ENCODE measurements at regions not wholly inside any gene's neighbourhood (a gene's known extent, or its start where the extent isn't known, plus 50 kb on each side); places are given as distances from the start of the nearest gene placed in this dataset.

- Histone ChIP-seq H3K4me3 (no peak overlapping the region), H3K27me3 (ENCODE audit: control insufficient read depth in 3 of 3, insufficient read depth in 3 of 3, low read length in 2 of 3) (no peaks in the 10 kb centered on the region), H3K36me3 (ENCODE audit: control insufficient read depth in 4 of 4, insufficient read depth in 4 of 4, low read length in 4 of 4) (no peaks in the 10 kb centered on the region), H3K9me3 (ENCODE audit: control insufficient read depth in 4 of 4, insufficient read depth in 3 of 4, low read length in 3 of 4) (no peaks in the 10 kb centered on the region), H3K27ac (ENCODE audit: low read depth in 1 of 2, low read length in 1 of 2) (no peak overlapping the region), H3K9ac (ENCODE audit: insufficient read depth in 1 of 2, low read length in 2 of 2) (no peak overlapping the region), H3K4me1 (ENCODE audit: control insufficient read depth in 5 of 5, insufficient read depth in 5 of 5, low read length in 5 of 5) (no peaks in the 10 kb centered on the region)
- ATAC-seq (ENCODE audit: insufficient read depth, low FRiP score) (no peak), DNase-seq (no peak)
- no peak for TF ChIP-seq CTCF (IDR thresholded peaks at IDR 0.05; ENCODE audit: control extremely low read depth, extremely low read depth)
- 96 to 97% methylated on average over 2 of the region's 2 CpGs for WGBS, 2 donors
These were observed 65.8 kb downstream of the ETAA1 start for GRCh38 chr2:67462738-67463496.

GRCh38 chr2:67463810-67464209 lies 66.7 kb downstream of the ETAA1 start:
- Histone ChIP-seq H3K9me3 (ENCODE audit: control insufficient read depth in 4 of 4, insufficient read depth in 3 of 4, low read length in 3 of 4) (no peaks in the 10 kb centered on the region), H3K4me1 (ENCODE audit: control insufficient read depth in 5 of 5, insufficient read depth in 5 of 5, low read length in 5 of 5) (no peaks in the 10 kb centered on the region), H3K36me3 (ENCODE audit: control insufficient read depth in 4 of 4, insufficient read depth in 4 of 4, low read length in 4 of 4) (no peaks in the 10 kb centered on the region), H3K27ac (ENCODE audit: low read depth in 1 of 2, low read length in 1 of 2) (no peak overlapping the region), H3K9ac (ENCODE audit: insufficient read depth in 1 of 2, low read length in 2 of 2) (no peak overlapping the region), H3K27me3 (ENCODE audit: control insufficient read depth in 3 of 3, insufficient read depth in 3 of 3, low read length in 2 of 3) (no peaks in the 10 kb centered on the region), H3K4me3 (no peak overlapping the region)
- DNase-seq: peak in 1 of 3 donors; percentile 51
- ATAC-seq (ENCODE audit: insufficient read depth, low FRiP score): no peak
- WGBS, 2 donors: 78 to 79% methylated on average over 5 of the region's 5 CpGs
- TF ChIP-seq CTCF (IDR thresholded peaks at IDR 0.05; ENCODE audit: control extremely low read depth, extremely low read depth): no peak

- H3K4me3 ChIP-seq: no peak overlapping the region
- TF ChIP-seq CTCF (IDR thresholded peaks at IDR 0.05; ENCODE audit: control extremely low read depth, extremely low read depth): no peak
- H3K27me3 ChIP-seq (ENCODE audit: control insufficient read depth in 3 of 3, insufficient read depth in 3 of 3, low read length in 2 of 3): no peaks in the 10 kb centered on the region
- no peak for DNase-seq
- no peaks in the 10 kb centered on the region for H3K4me1 ChIP-seq (ENCODE audit: control insufficient read depth in 5 of 5, insufficient read depth in 5 of 5, low read length in 5 of 5)
- no peaks in the 10 kb centered on the region for H3K36me3 ChIP-seq (ENCODE audit: control insufficient read depth in 4 of 4, insufficient read depth in 4 of 4, low read length in 4 of 4)
- H3K9ac ChIP-seq (ENCODE audit: insufficient read depth in 1 of 2, low read length in 2 of 2): no peak overlapping the region
- H3K27ac ChIP-seq (ENCODE audit: low read depth in 1 of 2, low read length in 1 of 2): no peak overlapping the region
- no peak for ATAC-seq (ENCODE audit: insufficient read depth, low FRiP score)
- H3K9me3 ChIP-seq (ENCODE audit: control insufficient read depth in 4 of 4, insufficient read depth in 3 of 4, low read length in 3 of 4): no peaks in the 10 kb centered on the region
These were observed 68.5 kb downstream of the ETAA1 start for GRCh38 chr2:67465623-67466022.

GRCh38 chr2:67466734-67467133 lies 69.6 kb downstream of the ETAA1 start:
- DNase-seq (no peak), ATAC-seq (ENCODE audit: insufficient read depth, low FRiP score) (no peak)
- H3K27me3 ChIP-seq (ENCODE audit: control insufficient read depth in 3 of 3, insufficient read depth in 3 of 3, low read length in 2 of 3): no peaks in the 10 kb centered on the region
- H3K36me3 ChIP-seq (ENCODE audit: control insufficient read depth in 4 of 4, insufficient read depth in 4 of 4, low read length in 4 of 4): no peaks in the 10 kb centered on the region
- no peaks in the 10 kb centered on the region for H3K9me3 ChIP-seq (ENCODE audit: control insufficient read depth in 4 of 4, insufficient read depth in 3 of 4, low read length in 3 of 4)
- no peak overlapping the region for H3K4me3 ChIP-seq
- H3K4me1 ChIP-seq (ENCODE audit: control insufficient read depth in 5 of 5, insufficient read depth in 5 of 5, low read length in 5 of 5): no peaks in the 10 kb centered on the region
- TF ChIP-seq CTCF (IDR thresholded peaks at IDR 0.05; ENCODE audit: control extremely low read depth, extremely low read depth): no peak
- no peak overlapping the region for H3K27ac ChIP-seq (ENCODE audit: low read depth in 1 of 2, low read length in 1 of 2)
- 77 to 80% methylated on average over 4 of the region's 4 CpGs for WGBS, 2 donors
- H3K9ac ChIP-seq (ENCODE audit: insufficient read depth in 1 of 2, low read length in 2 of 2): no peak overlapping the region
